HG03565 (cell line): ENCODE measurements at regions not wholly inside any gene's neighbourhood (a gene's known extent, or its start where the extent isn't known, plus 50 kb on each side); places are given as distances from the start of the nearest gene placed in this dataset.
"Not testable (repeated sequence)": the region's sequence is repeated elsewhere in the genome, so short reads cannot be mapped to it uniquely, and the experiment has no call there.

Source experiments
- ATAC-seq: cut with Tn5 transposase; IDR thresholded peaks from one replicate; pipeline ENCODE4 v1.9.1; 2021; ENCODE audit warnings: mild to moderate bottlenecking, moderate library complexity; ENCODE audit not compliant: unreplicated experiment

- no peak for ATAC-seq
Observed at GRCh38 chr12:83664650-83665049, 977.9 kb downstream of the TMTC2 start.

- ATAC-seq: no peak
Observed at GRCh38 chr12:83660727-83661358, 974.1 kb downstream of the TMTC2 start.

- no peak for ATAC-seq
Observed at GRCh38 chr12:83659321-83659720, 972.6 kb downstream of the TMTC2 start.

GRCh38 chr12:83656004-83656403 is 969.3 kb downstream of the TMTC2 start:
- ATAC-seq: no peak

GRCh38 chr12:83642205-83642604 is 955.5 kb downstream of the TMTC2 start:
- no peak for ATAC-seq

GRCh38 chr12:83641789-83642188 is 955.1 kb downstream of the TMTC2 start:
- no peak for ATAC-seq

- no peak for ATAC-seq
Observed at GRCh38 chr12:83634726-83635267, 948.1 kb downstream of the TMTC2 start.

- no peak for ATAC-seq
Observed at GRCh38 chr12:83630526-83630925, 943.8 kb downstream of the TMTC2 start.

- no peak for ATAC-seq
Observed at GRCh38 chr12:83629931-83630330, 943.2 kb downstream of the TMTC2 start.

GRCh38 chr12:83622205-83622604 is 935.5 kb downstream of the TMTC2 start:
- ATAC-seq: no peak

GRCh38 chr12:83619973-83620372 is 933.3 kb downstream of the TMTC2 start:
- ATAC-seq: no peak

- ATAC-seq: no peak
Observed at GRCh38 chr12:83615152-83615551, 928.4 kb downstream of the TMTC2 start.

- ATAC-seq: no peak
Observed at GRCh38 chr12:83613586-83614110, 926.9 kb downstream of the TMTC2 start.

- ATAC-seq: no peak
Observed at GRCh38 chr12:83603106-83603505, 916.4 kb downstream of the TMTC2 start.

GRCh38 chr12:83575326-83575725 is 888.6 kb downstream of the TMTC2 start:
- no peak for ATAC-seq

- ATAC-seq: no peak
Observed at GRCh38 chr12:83574142-83574541, 887.4 kb downstream of the TMTC2 start.

GRCh38 chr12:83573671-83574070 is 887.0 kb downstream of the TMTC2 start:
- no peak for ATAC-seq

- no peak for ATAC-seq
Observed at GRCh38 chr12:83559650-83560049, 872.9 kb downstream of the TMTC2 start.

- ATAC-seq: not testable (repeated sequence)
Observed at GRCh38 chr12:83556040-83556439, 869.3 kb downstream of the TMTC2 start.

GRCh38 chr12:83541446-83541845 is 854.7 kb downstream of the TMTC2 start:
- ATAC-seq: no peak

- ATAC-seq: no peak
Observed at GRCh38 chr12:83538361-83538965, 851.8 kb downstream of the TMTC2 start.

GRCh38 chr12:83537428-83538053 is 850.8 kb downstream of the TMTC2 start:
- ATAC-seq: no peak
